ENCODE measurements at regions not wholly inside any gene's neighbourhood (a gene's known extent, or its start where the extent isn't known, plus 50 kb on each side); places are given as distances from the start of the nearest gene placed in this dataset.

DNA sequence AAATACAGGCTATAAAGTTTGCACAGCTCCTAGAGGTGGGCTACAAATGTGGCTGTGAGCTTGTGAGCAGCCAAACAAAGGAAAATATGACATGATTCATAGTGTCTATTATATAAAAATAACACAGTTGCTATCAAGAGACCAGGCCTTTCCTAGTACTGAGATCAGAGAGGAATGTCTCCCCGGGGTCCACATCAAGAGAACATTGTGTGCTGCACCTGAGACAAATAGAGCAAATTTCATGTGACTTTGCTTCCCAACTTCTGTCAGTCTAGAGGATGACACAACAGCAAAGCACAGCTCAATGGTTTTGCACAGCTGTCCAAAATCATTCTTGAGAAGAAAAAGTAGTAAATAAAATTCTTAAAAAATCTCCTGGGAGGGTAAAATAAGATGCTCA is 297.5 kb upstream of the PRKD1 start:
- Mint-ChIP-seq H3K27ac (ENCODE audit: unreplicated experiment) (no peak overlapping the region), H3K9me3 (ENCODE audit: low read depth, unreplicated experiment) (no peaks in the 10 kb centered on the region), H3K36me3 (ENCODE audit: insufficient read depth, unreplicated experiment) (no peaks in the 10 kb centered on the region), H3K4me3 (ENCODE audit: low read depth, unreplicated experiment) (no peak overlapping the region), H3K4me1 (ENCODE audit: low read depth, unreplicated experiment) (peaks cover 61% of the 10 kb centered on the region), H3K27me3 (ENCODE audit: unreplicated experiment) (no peaks in the 10 kb centered on the region)
- intact Hi-C loops (cut with micrococcal nuclease; ENCODE audit: unreplicated experiment), result no loop called here
- DNase-seq, result no peak
- CTCF ChIA-PET, result interaction anchor here (0.7 to 2.7 kb wide), 2 partner anchors 11 to 59 kb away, joined by 5 to 6 read pairs; no protein-coding TSS in a partner anchor
- TF ChIP-seq, protein P1, sequence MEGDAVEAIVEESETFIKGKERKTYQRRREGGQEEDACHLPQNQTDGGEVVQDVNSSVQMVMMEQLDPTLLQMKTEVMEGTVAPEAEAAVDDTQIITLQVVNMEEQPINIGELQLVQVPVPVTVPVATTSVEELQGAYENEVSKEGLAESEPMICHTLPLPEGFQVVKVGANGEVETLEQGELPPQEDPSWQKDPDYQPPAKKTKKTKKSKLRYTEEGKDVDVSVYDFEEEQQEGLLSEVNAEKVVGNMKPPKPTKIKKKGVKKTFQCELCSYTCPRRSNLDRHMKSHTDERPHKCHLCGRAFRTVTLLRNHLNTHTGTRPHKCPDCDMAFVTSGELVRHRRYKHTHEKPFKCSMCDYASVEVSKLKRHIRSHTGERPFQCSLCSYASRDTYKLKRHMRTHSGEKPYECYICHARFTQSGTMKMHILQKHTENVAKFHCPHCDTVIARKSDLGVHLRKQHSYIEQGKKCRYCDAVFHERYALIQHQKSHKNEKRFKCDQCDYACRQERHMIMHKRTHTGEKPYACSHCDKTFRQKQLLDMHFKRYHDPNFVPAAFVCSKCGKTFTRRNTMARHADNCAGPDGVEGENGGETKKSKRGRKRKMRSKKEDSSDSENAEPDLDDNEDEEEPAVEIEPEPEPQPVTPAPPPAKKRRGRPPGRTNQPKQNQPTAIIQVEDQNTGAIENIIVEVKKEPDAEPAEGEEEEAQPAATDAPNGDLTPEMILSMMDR (IDR thresholded peaks at IDR 0.05; ENCODE audit: unreplicated experiment), result no peak
- BruUV-seq (replicated peaks), result no TSS peak

DNA sequence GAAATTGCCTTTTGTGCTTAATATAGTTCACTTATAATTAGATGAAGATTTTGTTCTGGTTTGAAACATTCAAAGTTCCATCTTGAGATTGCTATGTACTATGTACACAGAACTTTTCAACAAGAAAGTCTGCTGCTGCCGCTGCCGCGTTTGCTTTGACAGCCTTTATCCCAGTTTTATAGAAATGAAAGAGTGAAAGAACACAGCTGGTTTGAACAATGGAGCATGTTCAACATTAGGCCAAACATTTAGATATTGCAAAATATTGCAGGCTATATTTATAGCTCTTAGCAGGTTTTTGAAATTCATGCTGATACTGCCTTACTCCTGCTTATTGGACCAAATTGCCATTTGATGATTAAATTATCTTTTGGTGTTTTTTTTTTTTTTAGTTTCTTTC is 299.8 kb upstream of the PRKD1 start:
- Mint-ChIP-seq H3K4me3 (ENCODE audit: low read depth, unreplicated experiment) (no peak overlapping the region), H3K27me3 (ENCODE audit: unreplicated experiment) (no peaks in the 10 kb centered on the region), H3K36me3 (ENCODE audit: insufficient read depth, unreplicated experiment) (no peaks in the 10 kb centered on the region), H3K9me3 (ENCODE audit: low read depth, unreplicated experiment) (peaks cover 4% of the 10 kb centered on the region), H3K4me1 (ENCODE audit: low read depth, unreplicated experiment) (peaks cover 43% of the 10 kb centered on the region), H3K27ac (ENCODE audit: unreplicated experiment) (no peak overlapping the region)
- TF ChIP-seq, protein P1 (IDR thresholded peaks at IDR 0.05; ENCODE audit: unreplicated experiment), result no peak
- no TSS peak for BruUV-seq (replicated peaks)
- intact Hi-C loops (cut with micrococcal nuclease; ENCODE audit: unreplicated experiment), result no loop called here
- CTCF ChIA-PET, result no interaction called here
- no peak for DNase-seq

DNA sequence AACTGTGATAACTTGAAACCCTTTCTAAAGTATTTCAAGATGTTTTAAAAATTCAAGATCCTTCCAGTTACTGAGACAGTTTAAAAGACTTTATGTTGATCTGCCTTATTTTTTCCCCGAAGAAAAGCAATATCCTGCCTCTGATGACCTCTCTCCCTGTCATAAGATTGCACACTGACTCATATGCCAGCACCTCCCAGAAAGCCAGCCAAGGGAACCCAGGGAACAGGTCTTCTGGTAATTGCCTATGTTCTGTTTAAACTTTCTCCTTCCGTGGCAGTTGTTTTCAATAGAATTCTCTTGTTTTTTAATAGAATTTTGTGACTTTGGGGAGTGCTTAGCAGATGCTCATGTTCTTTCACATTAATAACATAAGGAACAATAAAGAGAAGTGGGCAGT is 300.2 kb upstream of the PRKD1 start:
- H3K27me3 Mint-ChIP-seq (ENCODE audit: unreplicated experiment), result no peaks in the 10 kb centered on the region
- BruUV-seq (replicated peaks), result no TSS peak
- CTCF ChIA-PET, result no interaction called here
- intact Hi-C loops (cut with micrococcal nuclease; ENCODE audit: unreplicated experiment), result no loop called here
- no peaks in the 10 kb centered on the region for H3K36me3 Mint-ChIP-seq (ENCODE audit: insufficient read depth, unreplicated experiment)
- peak; percentile 14 for DNase-seq
- H3K27ac Mint-ChIP-seq (ENCODE audit: unreplicated experiment), result no peak overlapping the region
- peaks cover 39% of the 10 kb centered on the region for H3K4me1 Mint-ChIP-seq (ENCODE audit: low read depth, unreplicated experiment)
- H3K9me3 Mint-ChIP-seq (ENCODE audit: low read depth, unreplicated experiment), result peaks cover 4% of the 10 kb centered on the region
- no peak overlapping the region for H3K4me3 Mint-ChIP-seq (ENCODE audit: low read depth, unreplicated experiment)
- TF ChIP-seq, protein P1 (IDR thresholded peaks at IDR 0.05; ENCODE audit: unreplicated experiment), result no peak

DNA sequence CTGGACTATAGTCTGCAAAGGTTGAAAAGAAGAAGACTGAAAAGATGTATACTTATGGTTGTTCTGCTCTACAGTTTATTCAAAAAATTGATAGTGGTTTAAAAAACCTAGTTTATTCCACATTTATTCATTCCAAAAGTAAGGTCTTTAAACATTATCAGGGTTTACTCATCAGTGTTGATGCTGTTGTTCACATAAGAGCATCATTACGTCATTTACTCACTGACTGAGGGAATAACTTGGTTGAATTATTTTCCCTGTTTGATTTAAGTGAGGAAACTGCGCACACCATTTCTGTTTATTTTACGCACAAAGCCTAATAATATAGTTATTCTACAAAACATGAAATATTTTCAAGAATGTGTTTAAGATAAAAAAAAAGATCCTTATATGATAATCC is 303.1 kb upstream of the PRKD1 start:
- peaks cover 11% of the 10 kb centered on the region for H3K4me1 Mint-ChIP-seq (ENCODE audit: low read depth, unreplicated experiment)
- H3K4me3 Mint-ChIP-seq (ENCODE audit: low read depth, unreplicated experiment), result no peak overlapping the region
- no peak overlapping the region for H3K27ac Mint-ChIP-seq (ENCODE audit: unreplicated experiment)
- no peaks in the 10 kb centered on the region for H3K27me3 Mint-ChIP-seq (ENCODE audit: unreplicated experiment)
- no TSS peak for BruUV-seq (replicated peaks)
- TF ChIP-seq, protein P1 (IDR thresholded peaks at IDR 0.05; ENCODE audit: unreplicated experiment), result no peak
- intact Hi-C loops (cut with micrococcal nuclease; ENCODE audit: unreplicated experiment), result no loop called here
- H3K36me3 Mint-ChIP-seq (ENCODE audit: insufficient read depth, unreplicated experiment), result no peaks in the 10 kb centered on the region
- CTCF ChIA-PET, result no interaction called here
- peaks cover 6% of the 10 kb centered on the region for H3K9me3 Mint-ChIP-seq (ENCODE audit: low read depth, unreplicated experiment)
- DNase-seq, result no peak
